HL-60 (cell line): ENCODE measurements at regions not wholly inside any gene's neighbourhood (a gene's known extent, or its start where the extent isn't known, plus 50 kb on each side); places are given as distances from the start of the nearest gene placed in this dataset.

ENCODE experiments used
- DNase-seq, 2 experiments: peaks; one replicate each; pipeline ENCODE4 v3.0.0-alpha.2; 2010 to 2020; ENCODE audit warnings: low read depth in 1 of 2, low spot score in 1 of 2
- H3K27ac ChIP-seq: fragments of 250-450 bp; sonication (Bioruptor Pico); replicated peaks from 2 replicates; pipeline ENCODE4 v1.5.1; 2020; ENCODE audit warnings: mild to moderate bottlenecking, moderate library complexity
- H3K27me3 ChIP-seq: fragments of 250-450 bp; sonication (Bioruptor Pico); 2 replicates; pipeline ENCODE4 v1.5.1; 2021; ENCODE audit warnings: mild to moderate bottlenecking, moderate library complexity; ENCODE audit not compliant: insufficient read depth, poor library complexity, severe bottlenecking
- H3K4me3 ChIP-seq: replicated peaks from 2 replicates; pipeline ENCODE4 v1.5.1; 2011; ENCODE audit warnings: mild to moderate bottlenecking, control low read depth, low read length; ENCODE audit not compliant: insufficient read depth
- GABPA ChIP-seq: IDR thresholded peaks from 2 replicates; pipeline ENCODE4 v1.6.1; 2012; ENCODE audit warnings: low read depth
- POLR2AphosphoS5 ChIP-seq: IDR thresholded peaks from 2 replicates; pipeline ENCODE4 v1.6.1; 2012; ENCODE audit warnings: low read depth
- SPI1 ChIP-seq: IDR thresholded peaks from 2 replicates; pipeline ENCODE4 v1.6.1; 2012; ENCODE audit warnings: low read depth, mild to moderate bottlenecking, borderline replicate concordance
- TF ChIP-seq, protein P1 (sequence below): IDR thresholded peaks from one replicate; pipeline ENCODE4 v1.5.1; 2011; ENCODE audit warnings: low read length, control low read depth, inconsistent platforms; ENCODE audit not compliant: insufficient read depth
- TF ChIP-seq, protein P2 (sequence below): IDR thresholded peaks from 2 replicates; pipeline ENCODE4 v1.6.1; 2012; ENCODE audit warnings: low read depth; ENCODE audit not compliant: insufficient replicate concordance

DNA sequence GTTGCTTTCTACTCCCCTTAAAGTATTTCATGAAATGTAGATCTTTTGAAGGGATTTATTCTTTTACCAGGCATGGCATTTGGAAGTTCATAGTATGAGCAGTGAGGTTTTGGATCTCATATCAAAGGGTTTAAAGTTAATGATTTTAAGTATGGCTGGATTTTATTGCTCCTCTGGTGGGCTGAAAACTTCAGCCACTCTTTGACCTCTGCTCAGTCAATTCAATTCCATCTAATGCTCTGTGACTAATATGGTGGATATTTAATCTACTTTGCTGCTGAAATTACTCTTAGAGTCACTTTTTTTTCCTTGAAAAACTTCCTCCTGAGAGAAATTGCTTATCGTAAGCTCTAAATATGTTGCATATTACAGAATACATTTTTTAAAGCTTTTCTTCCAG, 218.6 kb downstream of the NR2F2 start:
- no peaks in the 10 kb centered on the region for H3K27me3 ChIP-seq
- no peak overlapping the region for H3K4me3 ChIP-seq
- no peak for DNase-seq
- TF ChIP-seq GABPA (no peak), SPI1 (no peak), POLR2AphosphoS5 (no peak)
- TF ChIP-seq, protein P1, sequence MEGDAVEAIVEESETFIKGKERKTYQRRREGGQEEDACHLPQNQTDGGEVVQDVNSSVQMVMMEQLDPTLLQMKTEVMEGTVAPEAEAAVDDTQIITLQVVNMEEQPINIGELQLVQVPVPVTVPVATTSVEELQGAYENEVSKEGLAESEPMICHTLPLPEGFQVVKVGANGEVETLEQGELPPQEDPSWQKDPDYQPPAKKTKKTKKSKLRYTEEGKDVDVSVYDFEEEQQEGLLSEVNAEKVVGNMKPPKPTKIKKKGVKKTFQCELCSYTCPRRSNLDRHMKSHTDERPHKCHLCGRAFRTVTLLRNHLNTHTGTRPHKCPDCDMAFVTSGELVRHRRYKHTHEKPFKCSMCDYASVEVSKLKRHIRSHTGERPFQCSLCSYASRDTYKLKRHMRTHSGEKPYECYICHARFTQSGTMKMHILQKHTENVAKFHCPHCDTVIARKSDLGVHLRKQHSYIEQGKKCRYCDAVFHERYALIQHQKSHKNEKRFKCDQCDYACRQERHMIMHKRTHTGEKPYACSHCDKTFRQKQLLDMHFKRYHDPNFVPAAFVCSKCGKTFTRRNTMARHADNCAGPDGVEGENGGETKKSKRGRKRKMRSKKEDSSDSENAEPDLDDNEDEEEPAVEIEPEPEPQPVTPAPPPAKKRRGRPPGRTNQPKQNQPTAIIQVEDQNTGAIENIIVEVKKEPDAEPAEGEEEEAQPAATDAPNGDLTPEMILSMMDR = no peak
- TF ChIP-seq, protein P2, sequence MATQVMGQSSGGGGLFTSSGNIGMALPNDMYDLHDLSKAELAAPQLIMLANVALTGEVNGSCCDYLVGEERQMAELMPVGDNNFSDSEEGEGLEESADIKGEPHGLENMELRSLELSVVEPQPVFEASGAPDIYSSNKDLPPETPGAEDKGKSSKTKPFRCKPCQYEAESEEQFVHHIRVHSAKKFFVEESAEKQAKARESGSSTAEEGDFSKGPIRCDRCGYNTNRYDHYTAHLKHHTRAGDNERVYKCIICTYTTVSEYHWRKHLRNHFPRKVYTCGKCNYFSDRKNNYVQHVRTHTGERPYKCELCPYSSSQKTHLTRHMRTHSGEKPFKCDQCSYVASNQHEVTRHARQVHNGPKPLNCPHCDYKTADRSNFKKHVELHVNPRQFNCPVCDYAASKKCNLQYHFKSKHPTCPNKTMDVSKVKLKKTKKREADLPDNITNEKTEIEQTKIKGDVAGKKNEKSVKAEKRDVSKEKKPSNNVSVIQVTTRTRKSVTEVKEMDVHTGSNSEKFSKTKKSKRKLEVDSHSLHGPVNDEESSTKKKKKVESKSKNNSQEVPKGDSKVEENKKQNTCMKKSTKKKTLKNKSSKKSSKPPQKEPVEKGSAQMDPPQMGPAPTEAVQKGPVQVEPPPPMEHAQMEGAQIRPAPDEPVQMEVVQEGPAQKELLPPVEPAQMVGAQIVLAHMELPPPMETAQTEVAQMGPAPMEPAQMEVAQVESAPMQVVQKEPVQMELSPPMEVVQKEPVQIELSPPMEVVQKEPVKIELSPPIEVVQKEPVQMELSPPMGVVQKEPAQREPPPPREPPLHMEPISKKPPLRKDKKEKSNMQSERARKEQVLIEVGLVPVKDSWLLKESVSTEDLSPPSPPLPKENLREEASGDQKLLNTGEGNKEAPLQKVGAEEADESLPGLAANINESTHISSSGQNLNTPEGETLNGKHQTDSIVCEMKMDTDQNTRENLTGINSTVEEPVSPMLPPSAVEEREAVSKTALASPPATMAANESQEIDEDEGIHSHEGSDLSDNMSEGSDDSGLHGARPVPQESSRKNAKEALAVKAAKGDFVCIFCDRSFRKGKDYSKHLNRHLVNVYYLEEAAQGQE = no peak
- no peak overlapping the region for H3K27ac ChIP-seq

DNA sequence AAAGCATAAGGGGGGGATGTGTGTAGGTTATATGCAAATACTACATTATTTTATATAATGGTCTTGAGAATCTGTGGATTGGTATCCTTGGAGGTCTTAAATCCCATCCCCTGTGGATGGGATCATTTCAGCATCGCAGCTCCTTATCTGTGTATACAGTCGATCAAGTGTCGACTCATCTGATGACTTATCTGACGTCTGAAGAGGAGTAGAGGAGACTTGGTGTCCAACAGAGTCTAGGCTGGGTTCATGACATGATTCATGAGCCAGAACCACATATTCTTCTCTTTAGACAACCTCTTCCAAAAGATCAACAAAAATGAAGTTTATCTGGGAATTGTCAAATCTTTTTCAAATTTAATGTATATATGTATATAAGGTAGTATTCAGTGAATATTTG, 220.7 kb downstream of the NR2F2 start:
- no peak for DNase-seq
- TF ChIP-seq SPI1 (no peak), POLR2AphosphoS5 (no peak), GABPA (no peak)
- TF ChIP-seq, protein P2 = no peak
- TF ChIP-seq, protein P1 = no peak
- no peak overlapping the region for H3K27ac ChIP-seq
- H3K27me3 ChIP-seq = no peaks in the 10 kb centered on the region
- no peak overlapping the region for H3K4me3 ChIP-seq

DNA sequence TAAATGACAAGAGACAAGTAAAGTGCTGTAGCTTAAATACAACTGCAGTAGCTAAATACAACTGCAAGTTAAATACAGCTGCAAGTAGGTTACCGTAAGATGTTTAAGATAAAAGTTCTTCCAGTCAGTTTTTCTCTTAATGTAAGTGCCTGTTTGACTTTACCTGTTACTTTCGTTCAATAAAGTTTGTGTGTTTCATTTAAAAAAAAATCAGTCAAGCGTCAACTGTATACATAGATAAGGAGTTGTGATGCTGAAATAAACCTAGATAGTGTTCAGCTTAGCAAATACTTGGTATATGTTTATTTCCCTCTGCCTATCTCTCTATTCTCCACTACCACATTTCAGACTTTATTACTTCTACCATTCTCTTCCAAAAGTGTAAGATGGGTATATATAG, 221.2 kb downstream of the NR2F2 start:
- Histone ChIP-seq H3K27me3 (no peaks in the 10 kb centered on the region), H3K27ac (no peak overlapping the region), H3K4me3 (no peak overlapping the region)
- no peak for DNase-seq
- TF ChIP-seq SPI1 = no peak

DNA sequence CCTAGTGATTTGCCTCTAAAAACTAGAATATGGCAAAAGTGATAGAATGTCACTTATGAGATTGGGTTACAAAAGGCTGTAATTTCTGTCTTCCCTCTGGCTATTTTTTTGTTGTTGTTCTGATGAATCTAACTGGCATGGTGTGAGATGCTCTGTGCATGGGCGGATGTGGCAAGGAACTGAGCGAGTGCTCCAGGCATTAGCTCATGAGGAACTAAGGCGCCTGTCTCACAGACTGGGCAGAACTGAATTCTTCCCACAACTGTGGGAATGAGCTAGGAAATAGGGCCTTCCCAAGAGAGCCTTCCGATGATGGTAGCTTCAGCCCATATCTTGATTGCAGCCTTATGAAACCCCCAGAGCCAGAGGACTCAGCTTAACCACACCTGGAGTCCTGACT, 222.5 kb downstream of the NR2F2 start:
- H3K4me3 ChIP-seq = no peak overlapping the region
- no peak for TF ChIP-seq POLR2AphosphoS5
- TF ChIP-seq, protein P2 = no peak
- TF ChIP-seq GABPA = no peak
- TF ChIP-seq SPI1 = no peak
- no peak overlapping the region for H3K27ac ChIP-seq
- no peaks in the 10 kb centered on the region for H3K27me3 ChIP-seq
- DNase-seq = no peak
